Thymus (tissue), 11 donors: ENCODE measurements at regions not wholly inside any gene's neighbourhood (a gene's known extent, or its start where the extent isn't known, plus 50 kb on each side); places are given as distances from the start of the nearest gene placed in this dataset.

Source experiments
- DNase-seq, 9 donors: peaks; one replicate each; pipeline ENCODE4 v3.0.0-alpha.2; 2013; ENCODE audit warnings: low spot score in 9 of 9, low read depth in 6 of 9, missing footprints in 1 of 9
- H3K27ac ChIP-seq, 2 donors: one replicate each; pipeline ENCODE4 v1.5.1; 2013; ENCODE audit warnings: control low read depth in 1 of 2, low read depth in 1 of 2, low read length in 1 of 2, mild to moderate bottlenecking in 1 of 2, moderate library complexity in 1 of 2
- H3K27me3 ChIP-seq, 2 donors: one replicate each; pipeline ENCODE4 v1.5.1; 2013; ENCODE audit warnings: low read length in 1 of 2; ENCODE audit not compliant: control insufficient read depth in 2 of 2, insufficient read depth in 1 of 2
- H3K36me3 ChIP-seq, 2 donors: one replicate each; pipeline ENCODE4 v1.5.1; 2013; ENCODE audit warnings: low read length in 1 of 2, mild to moderate bottlenecking in 1 of 2, moderate library complexity in 1 of 2; ENCODE audit not compliant: control insufficient read depth in 2 of 2, insufficient read depth in 2 of 2
- H3K4me1 ChIP-seq, 2 donors: one replicate each; pipeline ENCODE4 v1.5.1; 2013; ENCODE audit warnings: low read length in 2 of 2; ENCODE audit not compliant: control insufficient read depth in 2 of 2, insufficient read depth in 2 of 2
- H3K4me3 ChIP-seq, 2 donors: one replicate each; pipeline ENCODE4 v1.5.1; 2013; ENCODE audit warnings: low read length in 2 of 2, control low read depth in 1 of 2, mild to moderate bottlenecking in 1 of 2
- H3K9me3 ChIP-seq, 2 donors: one replicate each; pipeline ENCODE4 v1.5.1; 2013; ENCODE audit warnings: low read length in 1 of 2, mild to moderate bottlenecking in 1 of 2; ENCODE audit not compliant: control insufficient read depth in 2 of 2, insufficient read depth in 1 of 2
- whole genome bisulfite sequencing: extraction: QIAGEN DNeasy Blood & Tissue Kit; methylation state at CpG from one replicate; pipeline ENCODE4 v1.1.7; 2013; 5-methylcytosine and 5-hydroxymethylcytosine counted together
- donor health status: healthy.

- Histone ChIP-seq H3K27ac (no peak overlapping the region), H3K27me3 (no peaks in the 10 kb centered on the region), H3K4me1 (no peaks in the 10 kb centered on the region), H3K9me3 (no peaks in the 10 kb centered on the region), H3K36me3 (no peaks in the 10 kb centered on the region), H3K4me3 (no peak overlapping the region)
- WGBS: 91% methylated on average over 4 of the region's 4 CpGs
- DNase-seq: no peak
These were observed 260.4 kb downstream of the MEIS1 start for GRCh38 chr2:66695226-66695735.

GRCh38 chr2:66696374-66696773, 261.4 kb downstream of the MEIS1 start:
- Histone ChIP-seq H3K27me3 (no peaks in the 10 kb centered on the region), H3K4me1 (no peaks in the 10 kb centered on the region), H3K9me3 (no peaks in the 10 kb centered on the region), H3K27ac (no peak overlapping the region), H3K36me3 (no peaks in the 10 kb centered on the region), H3K4me3 (no peak overlapping the region)
- DNase-seq: no peak
- WGBS: 95% methylated on average over 7 of the region's 7 CpGs

GRCh38 chr2:66696886-66697285, 262.0 kb downstream of the MEIS1 start:
- Histone ChIP-seq H3K4me1 (no peaks in the 10 kb centered on the region), H3K4me3 (no peak overlapping the region), H3K27ac (no peak overlapping the region), H3K9me3 (no peaks in the 10 kb centered on the region), H3K36me3 (no peaks in the 10 kb centered on the region), H3K27me3 (no peaks in the 10 kb centered on the region)
- DNase-seq: no peak
- 96% methylated on average over 4 of the region's 4 CpGs for WGBS

- Histone ChIP-seq H3K4me3 (no peak overlapping the region), H3K9me3 (no peaks in the 10 kb centered on the region), H3K4me1 (no peaks in the 10 kb centered on the region), H3K27ac (no peak overlapping the region), H3K36me3 (no peaks in the 10 kb centered on the region), H3K27me3 (no peaks in the 10 kb centered on the region)
- WGBS: 91% methylated on average over 4 of the region's 4 CpGs
- no peak for DNase-seq
These were observed 262.4 kb downstream of the MEIS1 start for GRCh38 chr2:66697366-66697765.

- Histone ChIP-seq H3K27ac (no peak overlapping the region), H3K36me3 (no peaks in the 10 kb centered on the region), H3K27me3 (no peaks in the 10 kb centered on the region), H3K9me3 (no peaks in the 10 kb centered on the region), H3K4me3 (no peak overlapping the region), H3K4me1 (no peaks in the 10 kb centered on the region)
- no peak for DNase-seq
- 96% methylated on average over 3 of the region's 3 CpGs for WGBS
These were observed 263.2 kb downstream of the MEIS1 start for GRCh38 chr2:66698091-66698490.

DNA sequence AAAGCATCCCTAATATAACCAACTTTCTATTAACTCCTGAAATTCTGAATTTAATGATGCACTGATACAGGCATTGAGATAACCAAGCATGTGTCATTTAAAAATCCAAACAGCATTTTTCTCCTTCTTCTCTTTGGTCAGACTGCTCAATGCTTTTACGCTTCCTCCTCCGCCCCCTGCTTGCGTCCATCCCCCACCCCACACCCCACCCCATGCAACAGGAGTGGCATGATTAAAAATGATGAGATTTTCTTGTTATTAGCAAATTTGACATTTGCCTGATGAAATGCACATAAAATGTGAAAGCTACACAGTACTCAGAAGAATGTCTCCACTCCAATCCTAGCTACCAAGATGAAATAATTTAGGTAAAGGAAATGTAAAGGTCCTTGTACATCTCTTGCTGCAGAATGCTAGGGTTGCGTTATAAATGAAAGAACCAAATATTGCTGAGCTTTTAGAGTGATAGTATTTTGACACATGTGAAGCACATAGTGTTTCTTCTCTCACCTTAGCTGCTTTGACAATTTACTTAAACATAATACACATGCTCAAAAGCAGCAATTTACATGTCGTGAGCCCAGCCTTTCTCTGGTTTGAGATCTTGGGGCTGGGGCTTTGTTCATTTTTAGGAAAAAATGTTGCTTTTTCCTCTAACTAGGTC, 263.8 kb downstream of the MEIS1 start:
- DNase-seq: no peak
- no peaks in the 10 kb centered on the region for H3K27me3 ChIP-seq
- no peak overlapping the region for H3K27ac ChIP-seq
- no peaks in the 10 kb centered on the region for H3K36me3 ChIP-seq
- H3K4me3 ChIP-seq: no peak overlapping the region
- 96% methylated on average over 5 of the region's 5 CpGs for WGBS
- no peaks in the 10 kb centered on the region for H3K9me3 ChIP-seq
- H3K4me1 ChIP-seq: no peaks in the 10 kb centered on the region

DNA sequence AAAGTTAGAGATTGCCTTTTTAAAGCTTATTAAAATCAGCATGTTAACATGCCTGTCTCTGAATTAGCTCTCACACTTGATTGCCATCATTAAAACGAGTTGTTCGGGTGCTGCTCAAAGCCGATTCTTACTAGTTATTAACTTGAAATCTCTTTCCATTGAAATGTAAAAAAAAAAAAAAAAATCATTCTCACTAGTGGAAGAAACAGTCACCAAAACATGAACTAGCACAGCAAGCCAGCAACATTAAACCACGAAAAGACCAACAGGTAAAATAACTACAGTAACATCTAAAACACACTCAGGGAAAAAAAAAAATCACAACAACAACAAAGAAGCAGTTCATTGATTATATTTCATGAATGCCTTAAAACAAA, 264.5 kb downstream of the MEIS1 start:
- Histone ChIP-seq H3K4me3 (no peak overlapping the region), H3K27me3 (no peaks in the 10 kb centered on the region), H3K27ac (no peak overlapping the region), H3K4me1 (no peaks in the 10 kb centered on the region), H3K36me3 (no peaks in the 10 kb centered on the region), H3K9me3 (no peaks in the 10 kb centered on the region)
- WGBS: 93% methylated on average over 4 of the region's 4 CpGs
- DNase-seq: no peak

GRCh38 chr2:66699793-66700676, 265.1 kb downstream of the MEIS1 start:
- DNase-seq: no peak
- no peak overlapping the region for H3K27ac ChIP-seq
- H3K27me3 ChIP-seq: no peaks in the 10 kb centered on the region
- no peaks in the 10 kb centered on the region for H3K4me1 ChIP-seq
- whole genome bisulfite sequencing: 93% methylated on average over 7 of the region's 7 CpGs
- H3K36me3 ChIP-seq: no peaks in the 10 kb centered on the region
- no peaks in the 10 kb centered on the region for H3K9me3 ChIP-seq
- H3K4me3 ChIP-seq: no peak overlapping the region

DNA sequence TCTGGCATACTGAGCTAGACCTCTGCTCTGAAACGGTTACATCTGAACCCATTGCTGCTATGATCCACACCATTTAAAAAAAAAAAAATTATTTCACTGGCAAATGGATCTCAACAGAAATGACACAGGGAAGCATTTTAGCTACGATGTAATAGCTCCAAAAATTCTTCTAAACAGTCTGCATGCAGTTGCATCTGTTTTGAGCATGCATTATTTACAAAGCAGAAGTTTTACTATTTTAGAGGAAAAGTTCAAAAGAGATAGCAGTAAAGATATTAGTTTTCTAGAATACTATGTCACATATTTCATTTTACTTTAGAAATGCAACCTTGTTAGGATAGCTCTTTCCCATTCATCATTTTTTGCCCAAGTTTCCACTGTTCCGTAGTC, 265.7 kb downstream of the MEIS1 start:
- no peaks in the 10 kb centered on the region for H3K36me3 ChIP-seq
- no peaks in the 10 kb centered on the region for H3K9me3 ChIP-seq
- DNase-seq: no peak
- no peak overlapping the region for H3K4me3 ChIP-seq
- WGBS: 91% methylated on average over 3 of the region's 3 CpGs
- no peaks in the 10 kb centered on the region for H3K27me3 ChIP-seq
- H3K4me1 ChIP-seq: no peaks in the 10 kb centered on the region
- no peak overlapping the region for H3K27ac ChIP-seq
